Panc1 (cell line): ENCODE measurements at regions not wholly inside any gene's neighbourhood (a gene's known extent, or its start where the extent isn't known, plus 50 kb on each side); places are given as distances from the start of the nearest gene placed in this dataset.
"Not testable (repeated sequence)": the region's sequence is repeated elsewhere in the genome, so short reads cannot be mapped to it uniquely, and the experiment has no call there.

Experiments
- ATAC-seq: fragments of 200-7000 bp; cut with Tn5 transposase; 2 replicates; pipeline ENCODE4 v1.9.1; 2020; ENCODE audit warnings: mild to moderate bottlenecking, moderate library complexity
- BruUV-seq: library from RNA; stranded (reverse); fragments of 400-500 nt; replicated peaks from 2 replicates; lab custom pipeline; 2021; lab: Mats Ljungman, UMichigan
- CTCF ChIA-PET: fragments of 300-600 bp; sonication (Branson Sonifier 250); formaldehyde crosslinking; loops from one replicate; lab custom pipeline; 2022; ENCODE audit warnings: antibody characterized with exemption; lab: Charles Lee
- POLR2A ChIA-PET: fragments of 300-600 bp; sonication (Branson Sonifier 250); formaldehyde crosslinking; loops from one replicate; lab custom pipeline; 2022; ENCODE audit warnings: antibody characterized with exemption; lab: Charles Lee
- DNase-seq: peaks from one replicate; pipeline ENCODE4 v3.0.0-alpha.2; 2010; ENCODE audit warnings: low read depth, low spot score
- H3K27ac ChIP-seq: 2 replicates; pipeline ENCODE4 v1.5.1; 2011; ENCODE audit warnings: mild to moderate bottlenecking, low read length, inconsistent platforms
- H3K27me3 ChIP-seq: fragments of 200-500 bp; sonication (Bioruptor generic); 2 replicates; pipeline ENCODE4 v1.6.0; 2014; ENCODE audit warnings: low read length, inconsistent platforms; ENCODE audit not compliant: control insufficient read depth, insufficient read depth
- H3K36me3 ChIP-seq: fragments of 200-500 bp; sonication (Bioruptor generic); 2 replicates; pipeline ENCODE4 v1.5.1; 2014; ENCODE audit warnings: inconsistent platforms, mild to moderate bottlenecking, low read length, moderate library complexity; ENCODE audit not compliant: control insufficient read depth, insufficient read depth
- H3K4me1 ChIP-seq: 2 replicates; pipeline ENCODE4 v1.5.1; 2011; ENCODE audit warnings: inconsistent platforms, mild to moderate bottlenecking, low read length, moderate library complexity; ENCODE audit not compliant: control insufficient read depth, insufficient read depth
- H3K4me3 ChIP-seq, 2 experiments: 2 replicates each; pipeline ENCODE4 v1.5.1; 2011 to 2012; ENCODE audit warnings: low read depth in 2 of 2, low read length in 2 of 2, mild to moderate bottlenecking in 2 of 2, inconsistent platforms in 1 of 2, moderate library complexity in 1 of 2
- H3K9me3 ChIP-seq: fragments of 200-500 bp; sonication (Bioruptor generic); 2 replicates; pipeline ENCODE4 v1.5.1; 2014; ENCODE audit warnings: low read depth, mild to moderate bottlenecking, inconsistent platforms, low read length, moderate library complexity; ENCODE audit not compliant: control insufficient read depth, insufficient read depth
- CTCF ChIP-seq: fragments of 450-650 bp; IDR thresholded peaks from 2 replicates; pipeline ENCODE4 v1.5.1; 2017; ENCODE audit warnings: mild to moderate bottlenecking
- POLR2AphosphoS5 ChIP-seq: IDR thresholded peaks from 2 replicates; pipeline ENCODE4 v1.6.1; 2012; ENCODE audit warnings: mild to moderate bottlenecking, low read depth, low read length, moderate library complexity
- REST ChIP-seq, 2 experiments: IDR thresholded peaks; 2 replicates each; pipeline ENCODE4 v1.6.1; 2011 to 2012; ENCODE audit warnings: low read depth in 2 of 2, control low read depth in 1 of 2, low read length in 1 of 2, mild to moderate bottlenecking in 1 of 2, moderate library complexity in 1 of 2; ENCODE audit not compliant: insufficient read depth in 1 of 2
- SIN3A ChIP-seq: IDR thresholded peaks from 2 replicates; pipeline ENCODE4 v1.6.1; 2012; ENCODE audit warnings: low read depth, mild to moderate bottlenecking, low read length, moderate library complexity, borderline replicate concordance; ENCODE audit not compliant: insufficient read depth
- TCF7L2 ChIP-seq: IDR thresholded peaks from 2 replicates; pipeline ENCODE4 v1.6.1; 2011; ENCODE audit warnings: mild to moderate bottlenecking, low read depth, low read length, inconsistent platforms
- in situ Hi-C: cut with HindIII; loops from 2 replicates; pipeline ENCODE4 v1.10.0; 2016; ENCODE audit warnings: low sequenced_read_pairs, low pct_unique_long_range_greater_than_20kb
- intact Hi-C: fragments of 100-400 bp; cut with micrococcal nuclease; formaldehyde crosslinking; loops from one replicate; pipeline ENCODE4 v1.10.0; 2022; ENCODE audit not compliant: unreplicated experiment

- POLR2A ChIA-PET = no interaction called here
- no peak for DNase-seq
- intact Hi-C loops = no loop called here
These were observed 619.2 kb downstream of the DIPK2A start for GRCh38 chr3:144590854-144591253.

GRCh38 chr3:144593881-144594280, 622.3 kb downstream of the DIPK2A start:
- intact Hi-C loops = no loop called here
- no peak for TF ChIP-seq POLR2AphosphoS5
- TF ChIP-seq TCF7L2 = no peak
- no peak for TF ChIP-seq REST (IDR thresholded peaks at IDR 0.05; ENCODE audit: insufficient read depth in 1 of 2, low read depth in 2 of 2, low read length in 1 of 2)
- no peak for TF ChIP-seq SIN3A
- TF ChIP-seq CTCF = no peak
- DNase-seq (no peak), ATAC-seq (no peak)
- ChIA-PET POLR2A (no interaction called here), CTCF (no interaction called here)
- H3K36me3 ChIP-seq = no peaks in the 10 kb centered on the region
- no peaks in the 10 kb centered on the region for H3K4me1 ChIP-seq
- no peaks in the 10 kb centered on the region for H3K27me3 ChIP-seq
- in situ Hi-C loops = no loop called here
- no peaks in the 10 kb centered on the region for H3K9me3 ChIP-seq
- no peak overlapping the region for H3K27ac ChIP-seq
- BruUV-seq = no TSS peak
- no peak overlapping the region for H3K4me3 ChIP-seq

More at GRCh38 chr3:144590854-144591253, 619.2 kb downstream of the DIPK2A start:
- ATAC-seq = no peak
- TF ChIP-seq CTCF (no peak), TCF7L2 (no peak), REST (IDR thresholded peaks at IDR 0.05; ENCODE audit: insufficient read depth in 1 of 2, low read depth in 2 of 2, low read length in 1 of 2) (no peak), SIN3A (no peak)
- in situ Hi-C loops = no loop called here
- H3K4me3 ChIP-seq = no peak overlapping the region
- CTCF ChIA-PET = no interaction called here
- no peaks in the 10 kb centered on the region for H3K9me3 ChIP-seq
- H3K36me3 ChIP-seq = no peaks in the 10 kb centered on the region
- no peaks in the 10 kb centered on the region for H3K4me1 ChIP-seq
- no TSS peak for BruUV-seq
- H3K27me3 ChIP-seq = no peaks in the 10 kb centered on the region
- H3K27ac ChIP-seq = no peak overlapping the region

- H3K4me1 ChIP-seq, DNase-seq, POLR2A ChIA-PET, ATAC-seq, H3K27ac ChIP-seq, CTCF ChIA-PET, H3K4me3 ChIP-seq, BruUV-seq, H3K9me3 ChIP-seq, H3K27me3 ChIP-seq, in situ Hi-C loops, H3K36me3 ChIP-seq, intact Hi-C loops: not testable (repeated sequence)
These were observed 648.6 kb downstream of the DIPK2A start for GRCh38 chr3:144620236-144620635.
